Esophagus squamous epithelium (tissue), 4 donors: ENCODE measurements at regions not wholly inside any gene's neighbourhood (a gene's known extent, or its start where the extent isn't known, plus 50 kb on each side); places are given as distances from the start of the nearest gene placed in this dataset.

ENCODE experiments used
- CTCF ChIP-seq, 6 experiments: fragments of 450-650 bp in 4 of 6; fragments of 200-600 bp in 2 of 6; sonication (generic) in 2 of 6; IDR thresholded peaks; one replicate each; pipeline ENCODE4 v1.5.1; 2016 to 2019; ENCODE audit warnings: antibody characterized with exemption in 6 of 6, mild to moderate bottlenecking in 4 of 6, moderate library complexity in 4 of 6
- POLR2A ChIP-seq, 4 donors: fragments of 450-650 bp; IDR thresholded peaks; one replicate each; pipeline ENCODE4 v1.6.1; 2017; ENCODE audit warnings: antibody characterized with exemption in 4 of 4, mild to moderate bottlenecking in 4 of 4, moderate library complexity in 3 of 4

GRCh38 chr5:98248949-98249348, 524.5 kb upstream of the RGMB start:
- TF ChIP-seq CTCF (IDR thresholded peaks at IDR 0.05), result no peak
- TF ChIP-seq POLR2A (IDR thresholded peaks at IDR 0.05), result no peak
